HCT116 (cell line): ENCODE measurements at regions not wholly inside any gene's neighbourhood (a gene's known extent, or its start where the extent isn't known, plus 50 kb on each side); places are given as distances from the start of the nearest gene placed in this dataset.

ENCODE experiments used
- ATF3 ChIP-seq: IDR thresholded peaks from 2 replicates; pipeline ENCODE4 v1.6.1; 2012
- CTCF ChIP-seq, 3 experiments: fragments of 200-600 bp in 1 of 3; sonication (generic) in 1 of 3; IDR thresholded peaks in 2 of 3; conservative IDR thresholded peaks in 1 of 3; 2 replicates each; pipeline ENCODE4 v1.5.1; 2012 to 2017; ENCODE audit warnings: low read depth in 2 of 3, low read length in 2 of 3, antibody characterized with exemption in 1 of 3, borderline replicate concordance in 1 of 3, control low read depth in 1 of 3, mild to moderate bottlenecking in 1 of 3, mixed read lengths in 1 of 3, mixed run types in 1 of 3, moderate library complexity in 1 of 3; ENCODE audit not compliant: insufficient read depth in 1 of 3
- EZH2phosphoT487 ChIP-seq: fragments of 200-600 bp; IDR thresholded peaks from 2 replicates; pipeline ENCODE4 v1.6.1; 2018; ENCODE audit warnings: antibody characterized with exemption, borderline replicate concordance
- POLR2A ChIP-seq: IDR thresholded peaks from 2 replicates; pipeline ENCODE4 v1.7.0; 2011; ENCODE audit warnings: borderline replicate concordance; ENCODE audit not compliant: insufficient read depth, insufficient read length; ENCODE audit errors: extremely low read depth
- RAD21 ChIP-seq: IDR thresholded peaks from 2 replicates; pipeline ENCODE4 v1.6.1; 2012; ENCODE audit warnings: low read depth, mild to moderate bottlenecking
- REST ChIP-seq: IDR thresholded peaks from 2 replicates; pipeline ENCODE4 v1.6.1; 2012; ENCODE audit warnings: low read depth
- SIN3A ChIP-seq: IDR thresholded peaks from 2 replicates; pipeline ENCODE4 v1.6.1; 2012; ENCODE audit warnings: low read depth
- TCF7L2 ChIP-seq: IDR thresholded peaks from 2 replicates; pipeline ENCODE4 v1.7.0; 2011; ENCODE audit warnings: borderline replicate concordance, inconsistent platforms; ENCODE audit not compliant: insufficient read depth, insufficient read length; ENCODE audit errors: extremely low read depth
- ZFX ChIP-seq: fragments of 450-650 bp; IDR thresholded peaks from 2 replicates; pipeline ENCODE4 v1.6.1; 2017
- ZNF274 ChIP-seq: fragments of 200-500 bp; sonication (Bioruptor generic); IDR thresholded peaks from 2 replicates; pipeline ENCODE4 v1.6.1; 2014; ENCODE audit warnings: mild to moderate bottlenecking, low read depth, low read length, inconsistent platforms

GRCh38 chr9:717722-718121 is 123.8 kb upstream of the DMRT1 start:
- TF ChIP-seq TCF7L2 = no peak
- TF ChIP-seq CTCF (IDR thresholded peaks at IDR 0.05 in 2 of 3, conservative IDR thresholded peaks at IDR 0.05 in 1 of 3; ENCODE audit: borderline replicate concordance in 1 of 3, insufficient read depth in 1 of 3, low read depth in 2 of 3, low read length in 2 of 3) = no peak
- no peak for TF ChIP-seq EZH2phosphoT487
- TF ChIP-seq REST = no peak
- TF ChIP-seq RAD21 = no peak
- TF ChIP-seq ZNF274 = no peak
- TF ChIP-seq POLR2A = no peak
- TF ChIP-seq ZFX = no peak
- no peak for TF ChIP-seq ATF3
- TF ChIP-seq SIN3A = no peak
